ENCODE measurements at regions not wholly inside any gene's neighbourhood (a gene's known extent, or its start where the extent isn't known, plus 50 kb on each side); places are given as distances from the start of the nearest gene placed in this dataset.

DNA sequence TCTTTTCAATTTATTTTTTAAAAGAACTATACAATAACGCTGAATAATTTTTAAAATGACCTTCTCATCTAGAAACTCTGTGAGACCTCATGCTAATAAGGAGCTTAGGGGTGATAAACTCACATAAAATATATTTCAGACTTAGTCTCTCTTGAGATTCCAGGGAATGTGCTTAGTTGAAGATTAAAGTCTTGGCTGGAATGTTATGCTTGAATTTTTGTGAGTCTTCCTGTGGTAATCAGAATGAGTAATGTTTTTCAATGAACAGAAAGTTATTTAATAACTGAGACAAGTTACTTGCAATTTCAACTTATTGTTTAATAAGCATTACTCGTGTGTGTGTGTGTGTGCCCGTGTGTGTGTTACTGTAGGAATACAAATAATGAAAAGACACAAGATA, 379.9 kb upstream of the EPHA7 start:
- H3K9me2 ChIP-seq (ENCODE audit: insufficient read depth, low read length) = no peaks in the 10 kb centered on the region
- no peak for TF ChIP-seq POLR2AphosphoS5 (IDR thresholded peaks at IDR 0.05)
- no peak for TF ChIP-seq SMC3 (conservative IDR thresholded peaks at IDR 0.05; ENCODE audit: poor library complexity)
- TF ChIP-seq TAF1 (IDR thresholded peaks at IDR 0.05; ENCODE audit: low read depth) = no peak
- TF ChIP-seq, protein P1, sequence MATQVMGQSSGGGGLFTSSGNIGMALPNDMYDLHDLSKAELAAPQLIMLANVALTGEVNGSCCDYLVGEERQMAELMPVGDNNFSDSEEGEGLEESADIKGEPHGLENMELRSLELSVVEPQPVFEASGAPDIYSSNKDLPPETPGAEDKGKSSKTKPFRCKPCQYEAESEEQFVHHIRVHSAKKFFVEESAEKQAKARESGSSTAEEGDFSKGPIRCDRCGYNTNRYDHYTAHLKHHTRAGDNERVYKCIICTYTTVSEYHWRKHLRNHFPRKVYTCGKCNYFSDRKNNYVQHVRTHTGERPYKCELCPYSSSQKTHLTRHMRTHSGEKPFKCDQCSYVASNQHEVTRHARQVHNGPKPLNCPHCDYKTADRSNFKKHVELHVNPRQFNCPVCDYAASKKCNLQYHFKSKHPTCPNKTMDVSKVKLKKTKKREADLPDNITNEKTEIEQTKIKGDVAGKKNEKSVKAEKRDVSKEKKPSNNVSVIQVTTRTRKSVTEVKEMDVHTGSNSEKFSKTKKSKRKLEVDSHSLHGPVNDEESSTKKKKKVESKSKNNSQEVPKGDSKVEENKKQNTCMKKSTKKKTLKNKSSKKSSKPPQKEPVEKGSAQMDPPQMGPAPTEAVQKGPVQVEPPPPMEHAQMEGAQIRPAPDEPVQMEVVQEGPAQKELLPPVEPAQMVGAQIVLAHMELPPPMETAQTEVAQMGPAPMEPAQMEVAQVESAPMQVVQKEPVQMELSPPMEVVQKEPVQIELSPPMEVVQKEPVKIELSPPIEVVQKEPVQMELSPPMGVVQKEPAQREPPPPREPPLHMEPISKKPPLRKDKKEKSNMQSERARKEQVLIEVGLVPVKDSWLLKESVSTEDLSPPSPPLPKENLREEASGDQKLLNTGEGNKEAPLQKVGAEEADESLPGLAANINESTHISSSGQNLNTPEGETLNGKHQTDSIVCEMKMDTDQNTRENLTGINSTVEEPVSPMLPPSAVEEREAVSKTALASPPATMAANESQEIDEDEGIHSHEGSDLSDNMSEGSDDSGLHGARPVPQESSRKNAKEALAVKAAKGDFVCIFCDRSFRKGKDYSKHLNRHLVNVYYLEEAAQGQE (IDR thresholded peaks at IDR 0.05; ENCODE audit: borderline replicate concordance) = no peak
- TF ChIP-seq MXI1 (conservative IDR thresholded peaks at IDR 0.05; ENCODE audit: poor library complexity, severe bottlenecking) = no peak
- TF ChIP-seq EZH2 (IDR thresholded peaks at IDR 0.05; ENCODE audit: borderline replicate concordance, insufficient read depth, low read length, poor library complexity, severe bottlenecking) = no peak
- TF ChIP-seq RAD21 (conservative IDR thresholded peaks at IDR 0.05) = no peak
- TF ChIP-seq, protein P2, sequence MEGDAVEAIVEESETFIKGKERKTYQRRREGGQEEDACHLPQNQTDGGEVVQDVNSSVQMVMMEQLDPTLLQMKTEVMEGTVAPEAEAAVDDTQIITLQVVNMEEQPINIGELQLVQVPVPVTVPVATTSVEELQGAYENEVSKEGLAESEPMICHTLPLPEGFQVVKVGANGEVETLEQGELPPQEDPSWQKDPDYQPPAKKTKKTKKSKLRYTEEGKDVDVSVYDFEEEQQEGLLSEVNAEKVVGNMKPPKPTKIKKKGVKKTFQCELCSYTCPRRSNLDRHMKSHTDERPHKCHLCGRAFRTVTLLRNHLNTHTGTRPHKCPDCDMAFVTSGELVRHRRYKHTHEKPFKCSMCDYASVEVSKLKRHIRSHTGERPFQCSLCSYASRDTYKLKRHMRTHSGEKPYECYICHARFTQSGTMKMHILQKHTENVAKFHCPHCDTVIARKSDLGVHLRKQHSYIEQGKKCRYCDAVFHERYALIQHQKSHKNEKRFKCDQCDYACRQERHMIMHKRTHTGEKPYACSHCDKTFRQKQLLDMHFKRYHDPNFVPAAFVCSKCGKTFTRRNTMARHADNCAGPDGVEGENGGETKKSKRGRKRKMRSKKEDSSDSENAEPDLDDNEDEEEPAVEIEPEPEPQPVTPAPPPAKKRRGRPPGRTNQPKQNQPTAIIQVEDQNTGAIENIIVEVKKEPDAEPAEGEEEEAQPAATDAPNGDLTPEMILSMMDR (IDR thresholded peaks at IDR 0.05; ENCODE audit: poor library complexity, severe bottlenecking) = no peak
- no peak for TF ChIP-seq EP300 (conservative IDR thresholded peaks at IDR 0.05; ENCODE audit: poor library complexity, severe bottlenecking)
- H2AFZ ChIP-seq (ENCODE audit: low read depth, low read length) = no peak overlapping the region

DNA sequence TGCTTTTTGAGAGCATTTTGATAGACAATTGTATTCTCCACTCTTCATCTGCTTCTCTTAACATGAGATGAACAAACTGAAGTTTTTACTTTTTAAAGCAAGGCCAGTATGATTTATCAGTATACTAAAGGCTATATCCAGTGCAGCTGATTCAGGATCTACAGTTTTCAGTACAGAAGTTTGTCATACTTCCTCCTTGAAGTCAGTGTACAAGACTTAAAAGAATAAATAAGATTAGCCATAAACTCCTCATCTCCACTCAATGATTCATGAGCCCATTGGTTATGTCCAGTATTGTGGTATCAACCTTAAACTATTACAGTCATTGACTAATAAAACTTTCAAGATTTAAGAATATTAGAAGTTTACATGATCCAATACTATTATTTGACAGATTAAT, 374.8 kb upstream of the EPHA7 start:
- Histone ChIP-seq H3K4me2 (ENCODE audit: low read length) (no peak overlapping the region), H3F3A (ENCODE audit: insufficient read depth, low read length, poor library complexity, severe bottlenecking) (no peaks in the 10 kb centered on the region), H2AFZ (ENCODE audit: low read depth, low read length) (no peak overlapping the region)

More for the DNA sequence above, 379.9 kb upstream of the EPHA7 start:
- H4K20me1 ChIP-seq (ENCODE audit: insufficient read depth) = no peaks in the 10 kb centered on the region
- H3K27ac ChIP-seq (ENCODE audit: low read length) = no peak overlapping the region
- H3K36me3 ChIP-seq (ENCODE audit: insufficient read depth, low read length) = no peaks in the 10 kb centered on the region
- H3F3A ChIP-seq (ENCODE audit: insufficient read depth, low read length, poor library complexity, severe bottlenecking) = no peaks in the 10 kb centered on the region
- H3K27me3 ChIP-seq (ENCODE audit: insufficient read depth, low read depth, low read length) = no peaks in the 10 kb centered on the region
- no peak overlapping the region for H3K4me2 ChIP-seq (ENCODE audit: low read length)
- H3K4me3 ChIP-seq (ENCODE audit: low read length) = no peak overlapping the region
- no peaks in the 10 kb centered on the region for H3K9me3 ChIP-seq (ENCODE audit: low read length)
- H3K9ac ChIP-seq (ENCODE audit: low read length) = no peak overlapping the region
- H3K79me2 ChIP-seq (replicated peaks; ENCODE audit: insufficient read depth, low read length) = no peaks in the 10 kb centered on the region

More for the DNA sequence above, 374.8 kb upstream of the EPHA7 start:
- TF ChIP-seq EZH2 (IDR thresholded peaks at IDR 0.05; ENCODE audit: borderline replicate concordance, insufficient read depth, low read length, poor library complexity, severe bottlenecking) (no peak), SMC3 (conservative IDR thresholded peaks at IDR 0.05; ENCODE audit: poor library complexity) (no peak), TAF1 (IDR thresholded peaks at IDR 0.05; ENCODE audit: low read depth) (no peak), MXI1 (conservative IDR thresholded peaks at IDR 0.05; ENCODE audit: poor library complexity, severe bottlenecking) (no peak), RAD21 (conservative IDR thresholded peaks at IDR 0.05) (no peak), POLR2AphosphoS5 (IDR thresholded peaks at IDR 0.05) (no peak), EP300 (conservative IDR thresholded peaks at IDR 0.05; ENCODE audit: poor library complexity, severe bottlenecking) (no peak)
- TF ChIP-seq, protein P1 (IDR thresholded peaks at IDR 0.05; ENCODE audit: borderline replicate concordance) = no peak
- no peaks in the 10 kb centered on the region for H3K27me3 ChIP-seq (ENCODE audit: insufficient read depth, low read depth, low read length)
- H3K36me3 ChIP-seq (ENCODE audit: insufficient read depth, low read length) = no peaks in the 10 kb centered on the region
- H3K79me2 ChIP-seq (replicated peaks; ENCODE audit: insufficient read depth, low read length) = no peaks in the 10 kb centered on the region
- no peak overlapping the region for H3K4me3 ChIP-seq (ENCODE audit: low read length)
- no peak overlapping the region for H3K9ac ChIP-seq (ENCODE audit: low read length)
- no peak overlapping the region for H3K27ac ChIP-seq (ENCODE audit: low read length)
- H3K9me3 ChIP-seq (ENCODE audit: low read length) = no peaks in the 10 kb centered on the region
- H3K9me2 ChIP-seq (ENCODE audit: insufficient read depth, low read length) = no peaks in the 10 kb centered on the region
- H4K20me1 ChIP-seq (ENCODE audit: insufficient read depth) = no peaks in the 10 kb centered on the region

Data from neural cell (in vitro differentiated cells).